ENCODE measurements at regions not wholly inside any gene's neighbourhood (a gene's known extent, or its start where the extent isn't known, plus 50 kb on each side); places are given as distances from the start of the nearest gene placed in this dataset.

DNA sequence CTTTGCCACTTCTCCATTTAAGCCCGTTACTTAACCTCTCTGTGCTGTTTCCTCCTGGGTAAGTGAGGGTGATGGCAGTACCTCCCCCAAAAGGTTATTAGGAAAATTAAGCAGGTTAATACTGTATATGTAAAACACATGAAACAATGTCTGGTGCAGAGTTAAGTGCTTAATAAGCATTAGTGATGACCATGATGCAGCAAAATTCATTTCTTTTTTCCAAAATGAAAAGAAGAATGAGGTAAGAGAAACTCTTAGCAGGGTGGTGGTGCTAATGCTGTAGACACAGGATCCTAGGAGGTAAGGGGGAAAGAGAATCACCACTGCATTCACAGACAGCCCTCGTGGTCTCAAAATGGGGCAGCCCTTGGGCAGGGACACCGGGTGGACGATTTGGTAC, 115.1 kb upstream of the RAI14 start:
- Histone ChIP-seq H3K27me3 (ENCODE audit: control insufficient read depth in 2 of 2, insufficient read depth in 2 of 2, low read length in 2 of 2) (no peaks in the 10 kb centered on the region), H3K9me1 (ENCODE audit: control insufficient read depth, insufficient read depth, low read length) (no peaks in the 10 kb centered on the region), H3K36me3 (ENCODE audit: control insufficient read depth, insufficient read depth, low read length) (no peaks in the 10 kb centered on the region), H3K9me3 (replicated peaks; ENCODE audit: control insufficient read depth, insufficient read depth, low read depth, low read length) (0 out of 2 replicates have a peak, but pooled peaks cover 9% of the 10 kb centered on the region), H3K4me1 (replicated peaks in 1 of 2; ENCODE audit: control insufficient read depth in 2 of 2, insufficient read depth in 2 of 2, low read length in 2 of 2) (peaks cover 0 to 3% of the 10 kb centered on the region in 2 experiments; a peak in 1 of 5 replicates), H3K9ac (ENCODE audit: insufficient read depth in 1 of 2, low read depth in 2 of 2, low read length in 2 of 2) (no peak overlapping the region), H4K20me1 (replicated peaks; ENCODE audit: control insufficient read depth, insufficient read depth, low read length) (no peaks in the 10 kb centered on the region), H3K4me3 (no peak overlapping the region), H3K79me2 (ENCODE audit: control insufficient read depth, insufficient read depth, low read length) (no peaks in the 10 kb centered on the region), H3K27ac (ENCODE audit: extremely low read depth, low read depth, low read length) (no peak overlapping the region), H2AFZ (ENCODE audit: low read depth, low read length) (no peak overlapping the region), H3K4me2 (ENCODE audit: insufficient read depth, low read length) (no peak overlapping the region)
- no TSS peak for BruUV-seq (replicated peaks)
- FAIRE-seq (no peak), ATAC-seq (no peak), DNase-seq (ENCODE audit: extremely low read depth in 1 of 4, low spot score in 3 of 4) (no peak)
- in situ Hi-C loops (cut with MboI) (no loop called here), intact Hi-C loops (cut with micrococcal nuclease) (no loop called here)
- ChIA-PET POLR2A (interaction anchor here (1.3 kb wide), 1 partner anchor 15 kb away, joined by 3 read pairs; no protein-coding TSS in a partner anchor), CTCF (ENCODE audit: low intra/inter-chr PET ratio) (no interaction called here)
- 10% methylated on average over 4 of the region's 4 CpGs for WGBS (ENCODE audit: insufficient coverage, low coverage, missing lambda C conversion rate)
- TF ChIP-seq NFIX (CRISPR knock-in tag; IDR thresholded peaks at IDR 0.05; ENCODE audit: low read depth) (no peak), ZBTB1 (CRISPR knock-in tag; IDR thresholded peaks at IDR 0.05; ENCODE audit: borderline replicate concordance, low read depth) (no peak), JUN (IDR thresholded peaks at IDR 0.05; ENCODE audit: borderline replicate concordance, low read depth, low read length) (no peak), JUN (CRISPR knock-in tag; IDR thresholded peaks at IDR 0.05; ENCODE audit: borderline replicate concordance) (no peak), C11orf30 (IDR thresholded peaks at IDR 0.05; ENCODE audit: low read depth) (peak; percentile 55), SIN3B (IDR thresholded peaks at IDR 0.05; ENCODE audit: low read depth) (no peak), ZFP36 (IDR thresholded peaks at IDR 0.05; ENCODE audit: low read depth, low read length, partially characterized antibody) (no peak), MAFF (IDR thresholded peaks at IDR 0.05; ENCODE audit: low read length) (0 out of 2 replicates have a peak, but pooled peaks have one; percentile 6), RFX7 (CRISPR knock-in tag; IDR thresholded peaks at IDR 0.05) (no peak), ZNF133 (CRISPR knock-in tag; IDR thresholded peaks at IDR 0.05) (no peak), ZNF316 (IDR thresholded peaks at IDR 0.05) (peak; percentile 82), NFE2 (IDR thresholded peaks at IDR 0.05; ENCODE audit: low read depth) (peak; percentile 31; the same call in 1 of the 2 replicates), MAFG (tag; conservative IDR thresholded peaks at IDR 0.05) (peak; percentile 54), DMBX1 (CRISPR knock-in tag; IDR thresholded peaks at IDR 0.05; ENCODE audit: borderline replicate concordance) (no peak), NFYB (IDR thresholded peaks at IDR 0.05; ENCODE audit: extremely low read depth, insufficient read length) (no peak)
- TF ChIP-seq, protein P1, sequence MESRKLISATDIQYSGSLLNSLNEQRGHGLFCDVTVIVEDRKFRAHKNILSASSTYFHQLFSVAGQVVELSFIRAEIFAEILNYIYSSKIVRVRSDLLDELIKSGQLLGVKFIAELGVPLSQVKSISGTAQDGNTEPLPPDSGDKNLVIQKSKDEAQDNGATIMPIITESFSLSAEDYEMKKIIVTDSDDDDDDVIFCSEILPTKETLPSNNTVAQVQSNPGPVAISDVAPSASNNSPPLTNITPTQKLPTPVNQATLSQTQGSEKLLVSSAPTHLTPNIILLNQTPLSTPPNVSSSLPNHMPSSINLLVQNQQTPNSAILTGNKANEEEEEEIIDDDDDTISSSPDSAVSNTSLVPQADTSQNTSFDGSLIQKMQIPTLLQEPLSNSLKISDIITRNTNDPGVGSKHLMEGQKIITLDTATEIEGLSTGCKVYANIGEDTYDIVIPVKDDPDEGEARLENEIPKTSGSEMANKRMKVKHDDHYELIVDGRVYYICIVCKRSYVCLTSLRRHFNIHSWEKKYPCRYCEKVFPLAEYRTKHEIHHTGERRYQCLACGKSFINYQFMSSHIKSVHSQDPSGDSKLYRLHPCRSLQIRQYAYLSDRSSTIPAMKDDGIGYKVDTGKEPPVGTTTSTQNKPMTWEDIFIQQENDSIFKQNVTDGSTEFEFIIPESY (CRISPR knock-in tag; IDR thresholded peaks at IDR 0.05): no peak
- TF ChIP-seq, protein P2, sequence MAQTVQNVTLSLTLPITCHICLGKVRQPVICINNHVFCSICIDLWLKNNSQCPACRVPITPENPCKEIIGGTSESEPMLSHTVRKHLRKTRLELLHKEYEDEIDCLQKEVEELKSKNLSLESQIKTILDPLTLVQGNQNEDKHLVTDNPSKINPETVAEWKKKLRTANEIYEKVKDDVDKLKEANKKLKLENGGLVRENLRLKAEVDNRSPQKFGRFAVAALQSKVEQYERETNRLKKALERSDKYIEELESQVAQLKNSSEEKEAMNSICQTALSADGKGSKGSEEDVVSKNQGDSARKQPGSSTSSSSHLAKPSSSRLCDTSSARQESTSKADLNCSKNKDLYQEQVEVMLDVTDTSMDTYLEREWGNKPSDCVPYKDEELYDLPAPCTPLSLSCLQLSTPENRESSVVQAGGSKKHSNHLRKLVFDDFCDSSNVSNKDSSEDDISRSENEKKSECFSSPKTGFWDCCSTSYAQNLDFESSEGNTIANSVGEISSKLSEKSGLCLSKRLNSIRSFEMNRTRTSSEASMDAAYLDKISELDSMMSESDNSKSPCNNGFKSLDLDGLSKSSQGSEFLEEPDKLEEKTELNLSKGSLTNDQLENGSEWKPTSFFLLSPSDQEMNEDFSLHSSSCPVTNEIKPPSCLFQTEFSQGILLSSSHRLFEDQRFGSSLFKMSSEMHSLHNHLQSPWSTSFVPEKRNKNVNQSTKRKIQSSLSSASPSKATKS (CRISPR knock-in tag; IDR thresholded peaks at IDR 0.05): no peak

Data from K562 (cell line).